ENCODE measurements at regions not wholly inside any gene's neighbourhood (a gene's known extent, or its start where the extent isn't known, plus 50 kb on each side); places are given as distances from the start of the nearest gene placed in this dataset.
"Not testable (repeated sequence)": the region's sequence is repeated elsewhere in the genome, so short reads cannot be mapped to it uniquely, and the experiment has no call there.

GRCh38 chr14:43547596-43547995 lies 959.5 kb downstream of the FSCB start:
- not testable (repeated sequence) for TF ChIP-seq POLR2AphosphoS5 (IDR thresholded peaks at IDR 0.05; ENCODE audit: low read depth); CREB1 (CRISPR knock-in tag; IDR thresholded peaks at IDR 0.05; ENCODE audit: low read depth)

All from GM23338 (cell line).